Bronchial epithelial cell (primary cell): ENCODE measurements at regions not wholly inside any gene's neighbourhood (a gene's known extent, or its start where the extent isn't known, plus 50 kb on each side); places are given as distances from the start of the nearest gene placed in this dataset.

Experiments used
- DNase-seq: peaks from one replicate; pipeline ENCODE4 v3.0.0-alpha.2; 2010; ENCODE audit warnings: low read depth
- FAIRE-seq: peaks from 2 replicates; lab custom pipeline; 2011; peaks lifted over from hg19 to GRCh38; lab: Jason Lieb, UNC
- H3K27me3 ChIP-seq: 2 replicates; pipeline ENCODE4 v1.5.1; 2011; ENCODE audit warnings: low read length; ENCODE audit not compliant: control insufficient read depth, insufficient read depth
- H3K36me3 ChIP-seq: 2 replicates; pipeline ENCODE4 v1.5.1; 2011; ENCODE audit warnings: low read length; ENCODE audit not compliant: control insufficient read depth, insufficient read depth
- H3K4me3 ChIP-seq: 2 replicates; pipeline ENCODE4 v1.5.1; 2011; ENCODE audit warnings: mild to moderate bottlenecking, low read depth, low read length, control low read depth
- TF ChIP-seq, protein P1 (sequence below): IDR thresholded peaks from 2 replicates; pipeline ENCODE4 v1.5.1; 2011; ENCODE audit warnings: mild to moderate bottlenecking, moderate library complexity, low read length, control low read depth, inconsistent platforms; ENCODE audit not compliant: insufficient read depth, severe bottlenecking

DNA sequence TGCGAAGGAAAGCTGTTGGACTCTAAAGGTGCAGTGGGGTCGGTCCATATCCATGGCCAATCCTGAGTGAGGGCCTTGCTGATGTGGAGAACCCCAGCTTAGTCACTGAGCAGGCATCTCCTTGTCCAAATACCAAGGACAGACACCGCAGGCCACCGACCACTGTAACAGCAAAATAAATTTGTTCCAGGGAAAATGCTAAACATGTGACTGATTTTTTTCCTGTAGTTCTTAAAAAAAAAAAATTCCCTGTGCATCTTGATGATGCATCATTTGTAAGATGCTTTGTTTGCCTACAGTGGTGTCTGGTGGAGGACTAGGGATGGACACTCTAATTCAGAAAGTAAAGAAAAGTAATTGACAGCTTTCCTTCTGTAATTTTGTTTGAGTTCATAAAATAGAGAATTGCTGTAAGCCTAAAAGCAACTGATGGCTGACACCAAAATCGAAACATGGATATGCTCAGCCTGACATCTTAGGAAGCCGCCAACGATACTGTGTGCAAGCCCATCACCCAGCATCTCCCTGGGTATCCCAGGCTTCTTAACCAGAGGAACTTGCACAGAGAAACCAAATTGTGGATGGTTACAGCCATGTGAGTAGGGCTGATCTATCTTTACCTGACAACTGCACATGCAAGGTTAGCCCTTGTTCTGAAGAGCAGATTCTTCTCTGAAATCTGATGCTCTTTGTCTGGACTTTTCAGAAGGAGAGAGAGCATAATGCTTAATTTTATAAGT is 188.6 kb downstream of the ARL4C start:
- no peak overlapping the region for H3K4me3 ChIP-seq
- FAIRE-seq, result peak; percentile 55
- TF ChIP-seq, protein P1, sequence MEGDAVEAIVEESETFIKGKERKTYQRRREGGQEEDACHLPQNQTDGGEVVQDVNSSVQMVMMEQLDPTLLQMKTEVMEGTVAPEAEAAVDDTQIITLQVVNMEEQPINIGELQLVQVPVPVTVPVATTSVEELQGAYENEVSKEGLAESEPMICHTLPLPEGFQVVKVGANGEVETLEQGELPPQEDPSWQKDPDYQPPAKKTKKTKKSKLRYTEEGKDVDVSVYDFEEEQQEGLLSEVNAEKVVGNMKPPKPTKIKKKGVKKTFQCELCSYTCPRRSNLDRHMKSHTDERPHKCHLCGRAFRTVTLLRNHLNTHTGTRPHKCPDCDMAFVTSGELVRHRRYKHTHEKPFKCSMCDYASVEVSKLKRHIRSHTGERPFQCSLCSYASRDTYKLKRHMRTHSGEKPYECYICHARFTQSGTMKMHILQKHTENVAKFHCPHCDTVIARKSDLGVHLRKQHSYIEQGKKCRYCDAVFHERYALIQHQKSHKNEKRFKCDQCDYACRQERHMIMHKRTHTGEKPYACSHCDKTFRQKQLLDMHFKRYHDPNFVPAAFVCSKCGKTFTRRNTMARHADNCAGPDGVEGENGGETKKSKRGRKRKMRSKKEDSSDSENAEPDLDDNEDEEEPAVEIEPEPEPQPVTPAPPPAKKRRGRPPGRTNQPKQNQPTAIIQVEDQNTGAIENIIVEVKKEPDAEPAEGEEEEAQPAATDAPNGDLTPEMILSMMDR, result no peak
- no peaks in the 10 kb centered on the region for H3K27me3 ChIP-seq
- H3K36me3 ChIP-seq, result no peaks in the 10 kb centered on the region
- no peak for DNase-seq

DNA sequence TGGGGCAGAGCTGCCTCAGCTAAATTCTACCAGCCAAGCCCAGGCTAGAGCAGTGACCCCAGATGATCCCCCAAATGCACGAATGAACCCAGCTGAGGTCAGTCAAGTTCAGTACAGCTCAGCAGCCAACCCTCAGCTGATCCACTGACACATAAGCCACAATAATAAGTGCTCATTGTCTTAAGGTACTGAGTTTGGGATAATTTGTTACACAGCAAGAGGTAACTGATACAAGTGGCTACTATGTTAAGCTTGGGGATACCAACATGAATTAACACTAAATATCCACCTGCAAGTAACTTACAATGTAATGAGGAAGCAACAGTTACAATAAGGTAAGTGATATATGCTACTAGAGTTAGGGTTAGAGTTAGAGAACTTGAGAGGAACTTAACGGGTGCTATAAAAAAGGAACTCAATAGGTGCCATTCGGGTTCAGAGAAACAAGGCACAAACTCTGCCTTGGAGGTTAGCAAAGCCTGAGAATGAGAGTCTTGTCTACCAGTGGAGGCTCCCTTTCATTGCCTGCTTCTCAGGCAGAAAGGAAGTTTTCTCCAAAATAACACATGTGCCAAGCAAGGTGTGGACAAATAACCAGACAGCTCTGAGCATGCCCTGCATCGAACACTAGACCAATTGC is 189.4 kb downstream of the ARL4C start:
- TF ChIP-seq, protein P1, result no peak
- H3K27me3 ChIP-seq, result no peaks in the 10 kb centered on the region
- DNase-seq, result no peak
- H3K36me3 ChIP-seq, result no peaks in the 10 kb centered on the region
- H3K4me3 ChIP-seq, result no peak overlapping the region
- no peak for FAIRE-seq

DNA sequence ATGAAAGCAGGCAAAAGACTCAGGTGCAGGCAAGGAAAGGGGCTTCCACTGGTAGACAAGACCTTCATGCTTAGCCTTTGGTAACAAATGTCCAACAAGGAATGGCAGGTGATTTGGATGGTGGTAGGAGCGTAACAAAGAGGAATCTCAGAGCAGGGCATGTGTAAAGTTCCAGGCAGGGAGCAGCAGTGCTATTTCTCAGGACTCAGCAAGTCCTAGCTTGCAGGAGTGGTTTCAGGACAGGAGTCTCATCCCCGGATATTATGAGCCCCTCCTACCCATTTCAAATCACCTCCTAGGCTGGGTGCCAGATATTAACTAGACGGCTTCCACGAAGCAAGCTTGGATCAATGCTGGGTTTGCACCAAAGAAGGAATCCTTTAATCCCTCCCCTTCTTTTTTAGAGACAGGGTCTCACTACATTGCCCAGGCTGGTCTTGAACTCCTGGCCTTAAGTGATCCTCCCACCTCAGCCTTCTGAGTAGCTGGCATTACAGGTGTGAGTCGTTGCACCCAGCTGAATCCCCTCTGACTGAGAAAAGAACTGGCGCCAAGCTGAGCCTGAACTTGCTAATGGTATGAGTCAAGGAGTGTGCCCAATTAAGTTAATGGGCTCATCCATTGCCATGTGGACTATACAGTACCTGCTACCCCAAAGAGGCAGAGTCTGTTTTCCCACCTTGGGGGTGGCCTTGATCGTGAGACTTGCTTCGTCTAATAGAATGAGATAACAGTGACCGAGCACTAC is 190.3 kb downstream of the ARL4C start:
- H3K27me3 ChIP-seq, result no peaks in the 10 kb centered on the region
- no peaks in the 10 kb centered on the region for H3K36me3 ChIP-seq
- DNase-seq, result peak; percentile 77
- TF ChIP-seq, protein P1, result no peak
- H3K4me3 ChIP-seq, result no peak overlapping the region
- FAIRE-seq, result peak; percentile 93

DNA sequence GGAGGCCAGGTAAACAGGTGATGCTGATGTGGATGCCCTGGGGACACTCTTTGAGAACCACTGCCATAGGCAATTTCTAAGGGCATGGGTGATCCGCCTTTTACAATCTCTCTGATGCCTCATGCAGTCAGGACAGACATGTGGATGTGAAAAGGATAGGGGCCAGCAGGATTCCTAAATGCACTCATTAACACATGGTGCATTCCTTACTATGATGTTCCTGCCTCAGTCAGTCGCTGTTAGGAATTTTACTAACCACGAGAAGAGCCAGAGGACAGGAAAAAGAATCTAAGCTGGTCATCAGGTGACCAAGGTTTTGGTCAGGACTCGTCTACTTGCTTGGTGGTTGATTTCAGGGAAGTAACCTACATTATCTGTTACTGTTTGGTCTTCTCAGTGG is 191.0 kb downstream of the ARL4C start:
- Histone ChIP-seq H3K36me3 (no peaks in the 10 kb centered on the region), H3K27me3 (no peaks in the 10 kb centered on the region), H3K4me3 (no peak overlapping the region)
- peak; percentile 60 for DNase-seq
- TF ChIP-seq, protein P1, result no peak
- no peak for FAIRE-seq

DNA sequence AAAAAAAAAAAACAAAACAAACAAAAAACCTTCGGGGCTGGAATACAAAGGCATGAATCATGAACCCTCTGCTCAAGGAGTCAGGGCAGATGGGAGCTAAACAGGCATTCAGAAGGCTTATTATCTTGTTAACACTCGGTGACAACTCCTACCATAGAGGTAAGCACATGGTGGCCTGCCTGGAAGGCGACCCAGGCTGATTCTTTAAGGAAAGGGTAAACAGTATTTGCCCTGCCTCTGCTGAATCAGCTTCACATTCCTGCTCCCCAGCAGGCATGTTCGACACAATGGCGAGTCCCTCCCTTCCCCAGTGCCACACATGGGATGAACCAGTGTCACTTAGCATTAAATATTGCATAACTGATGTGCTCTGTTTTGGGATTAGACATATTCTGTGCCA is 191.9 kb downstream of the ARL4C start:
- no peaks in the 10 kb centered on the region for H3K27me3 ChIP-seq
- DNase-seq (peak; percentile 78), FAIRE-seq (peak; percentile 28)
- H3K36me3 ChIP-seq, result no peaks in the 10 kb centered on the region
- TF ChIP-seq, protein P1, result no peak
- no peak overlapping the region for H3K4me3 ChIP-seq
